GM20000 (cell line): ENCODE measurements at regions not wholly inside any gene's neighbourhood (a gene's known extent, or its start where the extent isn't known, plus 50 kb on each side); places are given as distances from the start of the nearest gene placed in this dataset.
"Not testable (repeated sequence)": the region's sequence is repeated elsewhere in the genome, so short reads cannot be mapped to it uniquely, and the experiment has no call there.

Source experiments
- DNase-seq: peaks from one replicate; pipeline ENCODE4 v3.0.0; 2012; ENCODE audit warnings: low spot score
- CTCF ChIP-seq: IDR thresholded peaks from 2 replicates; pipeline ENCODE4 v1.5.1; 2012; ENCODE audit warnings: mild to moderate bottlenecking, control low read depth; ENCODE audit errors: extremely low read depth, missing control alignments

GRCh38 chr2:132274000-132274399, 112.2 kb upstream of the ANKRD30BL start:
- DNase-seq, result no peak
- TF ChIP-seq CTCF, result no peak

GRCh38 chr2:132275396-132275795, 113.6 kb upstream of the ANKRD30BL start:
- no peak for DNase-seq
- no peak for TF ChIP-seq CTCF

GRCh38 chr2:132276571-132276981, 114.8 kb upstream of the ANKRD30BL start:
- no peak for DNase-seq
- no peak for TF ChIP-seq CTCF

GRCh38 chr2:132278267-132278666, 116.5 kb upstream of the ANKRD30BL start:
- DNase-seq, result no peak
- no peak for TF ChIP-seq CTCF

GRCh38 chr2:132279344-132279743, 117.6 kb upstream of the ANKRD30BL start:
- TF ChIP-seq CTCF, result no peak
- DNase-seq, result no peak

GRCh38 chr2:132279930-132280615, 118.3 kb upstream of the ANKRD30BL start:
- TF ChIP-seq CTCF, result no peak
- no peak for DNase-seq

GRCh38 chr2:132280912-132281311, 119.2 kb upstream of the ANKRD30BL start:
- no peak for TF ChIP-seq CTCF
- DNase-seq, result no peak

GRCh38 chr2:132282104-132282503, 120.4 kb upstream of the ANKRD30BL start:
- DNase-seq, result not testable (repeated sequence)
